ENCODE measurements at regions not wholly inside any gene's neighbourhood (a gene's known extent, or its start where the extent isn't known, plus 50 kb on each side); places are given as distances from the start of the nearest gene placed in this dataset.

DNA sequence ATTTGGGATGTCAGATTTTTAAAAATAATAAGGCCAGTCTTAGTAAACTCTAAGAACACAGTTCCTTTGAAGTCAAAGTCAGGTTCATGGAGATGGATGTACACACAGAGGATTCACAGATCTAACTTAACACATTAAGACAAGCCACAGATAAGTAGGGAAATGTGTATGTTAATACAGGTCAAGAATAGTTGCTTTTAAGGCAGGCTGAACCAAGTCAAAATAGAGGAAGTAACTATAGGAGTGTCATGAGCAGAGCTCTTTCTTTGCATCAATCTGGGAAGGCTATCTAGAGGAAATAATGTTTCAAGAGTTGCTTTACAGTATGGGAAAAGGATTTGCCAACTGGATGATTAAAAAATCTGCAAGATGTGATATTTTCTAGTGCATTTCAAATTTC is 128.0 kb upstream of the FBXO11 start (continued):
- TF ChIP-seq FOXM1 (IDR thresholded peaks at IDR 0.05; ENCODE audit: low read depth), result no peak
- no peak for TF ChIP-seq FOXM1 (CRISPR knock-in tag; IDR thresholded peaks at IDR 0.05; ENCODE audit: low read depth)

- H3K4me2 ChIP-seq (ENCODE audit: insufficient read depth, low read length), result no peak overlapping the region
- H3K9me3 ChIP-seq (replicated peaks; ENCODE audit: control insufficient read depth, insufficient read depth, low read depth, low read length), result peaks cover 3% of the 10 kb centered on the region
- no peak for ATAC-seq
- DNase-seq (ENCODE audit: extremely low read depth in 1 of 4, low spot score in 3 of 4), result no peak
- H2AFZ ChIP-seq (ENCODE audit: low read depth, low read length), result no peak overlapping the region
- no peaks in the 10 kb centered on the region for H4K20me1 ChIP-seq (replicated peaks; ENCODE audit: control insufficient read depth, insufficient read depth, low read length)
- H3K27me3 ChIP-seq (ENCODE audit: control insufficient read depth in 2 of 2, insufficient read depth in 2 of 2, low read length in 2 of 2), result peaks cover 0 to 4% of the 10 kb centered on the region in 2 experiments; a peak in 2 of 5 replicates
- 0% methylated on average over 2 of the region's 2 CpGs for WGBS (ENCODE audit: insufficient coverage, low coverage, missing lambda C conversion rate)
- no peaks in the 10 kb centered on the region for H3K9me1 ChIP-seq (ENCODE audit: control insufficient read depth, insufficient read depth, low read length)
- TF ChIP-seq ZFP30 (CRISPR knock-in tag; IDR thresholded peaks at IDR 0.05; ENCODE audit: borderline replicate concordance) (no peak), NFE2 (IDR thresholded peaks at IDR 0.05; ENCODE audit: low read depth) (no peak), CBX5 (IDR thresholded peaks at IDR 0.05; ENCODE audit: borderline replicate concordance, low read depth) (peak; percentile 48; the same call in 1 of the 2 replicates), EZH2 (IDR thresholded peaks at IDR 0.05; ENCODE audit: borderline replicate concordance, low read depth, low read length) (no peak), CBX3 (IDR thresholded peaks at IDR 0.05; ENCODE audit: borderline replicate concordance in 1 of 2, low read length in 2 of 2) (peak in 1 of 2 experiments; percentile 77; a peak in 2 of 3 replicates), TRIM28 (IDR thresholded peaks at IDR 0.05) (peak; percentile 90)
- H3K27ac ChIP-seq (ENCODE audit: extremely low read depth, low read depth, low read length), result no peak overlapping the region
- no peaks in the 10 kb centered on the region for H3K79me2 ChIP-seq (ENCODE audit: control insufficient read depth, insufficient read depth, low read length)
- intact Hi-C loops (cut with micrococcal nuclease), result no loop called here
- FAIRE-seq, result no peak
- H3K4me3 ChIP-seq, result no peak overlapping the region
- no peaks in the 10 kb centered on the region for H3K4me1 ChIP-seq (replicated peaks in 1 of 2; ENCODE audit: control insufficient read depth in 2 of 2, insufficient read depth in 2 of 2, low read length in 2 of 2)
- H3K9ac ChIP-seq (ENCODE audit: insufficient read depth in 1 of 2, low read depth in 2 of 2, low read length in 2 of 2), result no peak overlapping the region
- ChIA-PET CTCF (ENCODE audit: low intra/inter-chr PET ratio) (no interaction called here), POLR2A (no interaction called here)
- in situ Hi-C loops (cut with MboI), result no loop called here
- BruUV-seq (replicated peaks), result no TSS peak
- no peaks in the 10 kb centered on the region for H3K36me3 ChIP-seq (ENCODE audit: control insufficient read depth, insufficient read depth, low read length)
These were observed 130.0 kb upstream of the FBXO11 start for GRCh38 chr2:48036312-48036711.

Measured in K562 (cell line).